Esophagus muscularis mucosa (tissue), 4 donors: ENCODE measurements at regions not wholly inside any gene's neighbourhood (a gene's known extent, or its start where the extent isn't known, plus 50 kb on each side); places are given as distances from the start of the nearest gene placed in this dataset.

Experiments used
- DNase-seq: peaks from one replicate; pipeline ENCODE4 v3.0.0-alpha.2; 2017; ENCODE audit errors: extremely low spot score
- H3K27ac ChIP-seq, 4 donors: fragments of 200-600 bp; sonication (generic); replicated peaks in 1 of 4; 1 replicate in 3 of 4; 2 replicates in 1 of 4; pipeline ENCODE4 v1.5.1; 2016 to 2019; ENCODE audit warnings: mild to moderate bottlenecking in 1 of 4
- H3K27me3 ChIP-seq, 4 donors: fragments of 200-600 bp; sonication (generic); one replicate each; pipeline versions ENCODE4 v1.5.1 to v1.6.0; 2016 to 2019
- H3K36me3 ChIP-seq, 4 donors: fragments of 200-600 bp; sonication (generic); one replicate each; pipeline ENCODE4 v1.5.1; 2016 to 2019
- H3K4me1 ChIP-seq, 4 donors: fragments of 200-600 bp; sonication (generic); one replicate each; pipeline ENCODE4 v1.5.1; 2016 to 2019
- H3K4me3 ChIP-seq, 4 donors: fragments of 200-600 bp; sonication (generic); 1 replicate in 2 of 4; 2 replicates in 2 of 4; pipeline ENCODE4 v1.5.1; 2016 to 2019; ENCODE audit warnings: mild to moderate bottlenecking in 4 of 4, moderate library complexity in 1 of 4
- H3K9me3 ChIP-seq, 4 donors: fragments of 200-600 bp; sonication (generic); 1 replicate in 3 of 4; 2 replicates in 1 of 4; pipeline ENCODE4 v1.5.1; 2016 to 2019
- EP300 ChIP-seq: sonication (generic); formaldehyde crosslinking; IDR thresholded peaks from one replicate; pipeline ENCODE4 v1.6.1; 2017; ENCODE audit warnings: antibody characterized with exemption
- POLR2A ChIP-seq: fragments of 450-650 bp; IDR thresholded peaks from one replicate; pipeline ENCODE4 v1.6.1; 2017; ENCODE audit warnings: antibody characterized with exemption, moderate library complexity, mild to moderate bottlenecking, low read depth
- POLR2AphosphoS5 ChIP-seq, 2 donors: sonication (generic); formaldehyde crosslinking; IDR thresholded peaks; one replicate each; pipeline ENCODE4 v1.6.1; 2017; ENCODE audit warnings: antibody characterized with exemption in 2 of 2
- WGBS: methylation state at CpG from one replicate; pipeline ENCODE4 v1.1.5; 2018; 5-methylcytosine and 5-hydroxymethylcytosine counted together
- intact Hi-C: fragments of 100-400 bp; cut with DNase I; formaldehyde crosslinking; loops from one replicate; pipeline ENCODE4 v1.15.1; 2023
- TF ChIP-seq, protein P1 (sequence below), 3 experiments: fragments of 200-600 bp in 2 of 3; fragments of 450-650 bp in 1 of 3; sonication (generic) in 2 of 3; IDR thresholded peaks; one replicate each; pipeline ENCODE4 v1.5.1; 2017 to 2019; ENCODE audit warnings: antibody characterized with exemption in 3 of 3, mild to moderate bottlenecking in 2 of 3, moderate library complexity in 1 of 3

DNA sequence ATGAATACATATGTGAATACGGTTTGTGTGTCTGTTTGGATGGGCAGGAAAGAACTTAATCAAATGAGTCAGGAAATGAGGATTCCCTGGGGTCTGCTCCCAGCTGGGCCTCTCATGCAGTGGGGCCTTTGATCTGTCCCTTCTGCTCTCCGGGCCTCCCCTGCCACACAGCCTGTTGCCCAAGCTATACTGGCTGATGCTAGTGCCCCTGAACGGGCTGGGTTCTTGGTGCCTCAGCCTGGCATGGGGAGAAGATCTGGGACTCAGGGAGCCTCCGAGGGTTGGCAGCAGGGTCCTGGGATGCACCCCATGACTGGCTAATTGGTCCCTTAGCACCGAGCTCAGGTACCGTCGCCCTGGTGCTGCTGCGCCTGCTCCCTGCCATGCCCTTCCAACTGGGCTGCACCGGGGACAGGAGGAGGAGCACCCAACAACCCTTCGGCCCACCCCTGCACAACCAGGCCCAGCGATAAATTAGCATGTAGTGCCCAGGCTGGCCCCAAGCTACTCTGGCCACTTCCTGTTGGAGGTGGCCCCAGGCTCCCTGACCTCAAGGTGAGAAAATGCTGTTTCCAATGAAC lies 59.9 kb upstream of the DUSP5 start:
- no peaks in the 10 kb centered on the region for H3K9me3 ChIP-seq
- TF ChIP-seq POLR2A (no peak), POLR2AphosphoS5 (IDR thresholded peaks at IDR 0.05) (no peak), EP300 (no peak)
- TF ChIP-seq, protein P1, sequence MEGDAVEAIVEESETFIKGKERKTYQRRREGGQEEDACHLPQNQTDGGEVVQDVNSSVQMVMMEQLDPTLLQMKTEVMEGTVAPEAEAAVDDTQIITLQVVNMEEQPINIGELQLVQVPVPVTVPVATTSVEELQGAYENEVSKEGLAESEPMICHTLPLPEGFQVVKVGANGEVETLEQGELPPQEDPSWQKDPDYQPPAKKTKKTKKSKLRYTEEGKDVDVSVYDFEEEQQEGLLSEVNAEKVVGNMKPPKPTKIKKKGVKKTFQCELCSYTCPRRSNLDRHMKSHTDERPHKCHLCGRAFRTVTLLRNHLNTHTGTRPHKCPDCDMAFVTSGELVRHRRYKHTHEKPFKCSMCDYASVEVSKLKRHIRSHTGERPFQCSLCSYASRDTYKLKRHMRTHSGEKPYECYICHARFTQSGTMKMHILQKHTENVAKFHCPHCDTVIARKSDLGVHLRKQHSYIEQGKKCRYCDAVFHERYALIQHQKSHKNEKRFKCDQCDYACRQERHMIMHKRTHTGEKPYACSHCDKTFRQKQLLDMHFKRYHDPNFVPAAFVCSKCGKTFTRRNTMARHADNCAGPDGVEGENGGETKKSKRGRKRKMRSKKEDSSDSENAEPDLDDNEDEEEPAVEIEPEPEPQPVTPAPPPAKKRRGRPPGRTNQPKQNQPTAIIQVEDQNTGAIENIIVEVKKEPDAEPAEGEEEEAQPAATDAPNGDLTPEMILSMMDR (IDR thresholded peaks at IDR 0.05) = no peak
- H3K36me3 ChIP-seq = no peaks in the 10 kb centered on the region
- no peaks in the 10 kb centered on the region for H3K27me3 ChIP-seq
- DNase-seq = no peak
- H3K4me3 ChIP-seq = no peak overlapping the region
- H3K4me1 ChIP-seq = no peaks in the 10 kb centered on the region
- no peak overlapping the region for H3K27ac ChIP-seq
- 74% methylated on average over 3 of the region's 11 CpGs for WGBS
- intact Hi-C loops = no loop called here

DNA sequence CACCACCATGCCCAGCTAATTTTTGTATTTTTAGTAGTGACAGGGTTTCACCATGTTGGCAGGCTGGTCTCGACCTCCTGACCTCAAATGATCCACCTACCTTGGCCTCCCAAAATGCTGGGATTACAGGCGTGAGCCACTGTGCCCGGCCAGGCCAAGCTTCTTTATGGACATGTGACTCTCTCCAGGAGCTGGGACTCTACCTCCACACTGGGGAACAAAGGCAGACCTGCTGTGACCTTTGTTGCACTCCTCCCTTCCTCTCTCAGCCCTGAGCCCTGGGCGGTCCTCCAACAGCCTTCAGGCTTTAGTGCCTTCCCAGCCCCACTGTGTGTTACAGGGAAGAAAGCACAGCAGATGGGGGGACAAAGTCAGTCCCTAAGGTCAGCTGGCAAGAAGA lies 55.0 kb upstream of the DUSP5 start:
- WGBS = 98% methylated on average over 4 of the region's 4 CpGs
- H3K27me3 ChIP-seq = no peaks in the 10 kb centered on the region
- no peaks in the 10 kb centered on the region for H3K36me3 ChIP-seq
- H3K4me3 ChIP-seq = no peak overlapping the region
- no peak for DNase-seq
- no peak for TF ChIP-seq EP300
- no peak for TF ChIP-seq POLR2A
- TF ChIP-seq, protein P1 (IDR thresholded peaks at IDR 0.05) = no peak
- no peak for TF ChIP-seq POLR2AphosphoS5 (IDR thresholded peaks at IDR 0.05)
- H3K9me3 ChIP-seq = no peaks in the 10 kb centered on the region
- no peak overlapping the region for H3K27ac ChIP-seq
- H3K4me1 ChIP-seq = peaks cover 0 to 3% (median 1%) of the 10 kb centered on the region in 4 donors
- intact Hi-C loops = no loop called here

DNA sequence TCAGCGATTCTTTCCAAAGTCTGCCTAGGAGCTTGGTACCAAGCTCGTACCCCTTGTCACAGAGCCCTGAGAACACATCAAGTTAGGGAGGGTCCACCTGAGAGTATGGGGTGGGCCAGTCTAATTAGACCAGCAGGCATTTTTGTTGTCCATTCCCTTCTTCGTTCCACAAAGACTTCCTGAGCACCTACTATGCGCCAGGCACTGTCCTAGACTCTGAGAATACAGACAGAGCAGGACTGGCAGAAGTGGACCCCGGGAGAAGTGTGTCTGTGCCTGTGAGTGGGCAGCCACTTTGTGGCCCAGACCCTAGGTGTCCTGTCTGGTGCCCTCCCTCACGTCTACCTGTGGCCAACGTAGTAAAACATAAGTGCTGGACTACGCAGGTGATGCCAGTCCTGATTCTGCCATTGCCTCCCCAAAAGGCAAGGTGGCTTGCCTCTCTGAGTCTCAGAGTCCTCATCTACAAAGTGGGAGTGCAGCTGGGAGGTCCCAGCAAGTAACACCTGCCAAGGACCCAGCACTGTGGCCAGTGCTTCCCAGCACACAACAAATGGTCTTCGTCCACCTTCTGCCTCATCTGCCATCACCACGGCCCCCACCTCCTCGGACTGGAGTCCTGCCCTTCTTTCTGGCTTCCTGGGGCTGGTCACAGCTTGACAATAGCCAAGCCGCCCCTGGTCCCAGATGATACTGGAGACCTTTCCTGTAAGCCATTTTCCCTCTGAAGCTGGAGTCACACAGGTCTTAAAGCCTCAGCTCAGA lies 54.3 kb upstream of the DUSP5 start:
- TF ChIP-seq, protein P1 (IDR thresholded peaks at IDR 0.05) = no peak
- TF ChIP-seq POLR2A (no peak), POLR2AphosphoS5 (IDR thresholded peaks at IDR 0.05) (no peak), EP300 (no peak)
- no peak overlapping the region for H3K27ac ChIP-seq
- no peak for DNase-seq

DNA sequence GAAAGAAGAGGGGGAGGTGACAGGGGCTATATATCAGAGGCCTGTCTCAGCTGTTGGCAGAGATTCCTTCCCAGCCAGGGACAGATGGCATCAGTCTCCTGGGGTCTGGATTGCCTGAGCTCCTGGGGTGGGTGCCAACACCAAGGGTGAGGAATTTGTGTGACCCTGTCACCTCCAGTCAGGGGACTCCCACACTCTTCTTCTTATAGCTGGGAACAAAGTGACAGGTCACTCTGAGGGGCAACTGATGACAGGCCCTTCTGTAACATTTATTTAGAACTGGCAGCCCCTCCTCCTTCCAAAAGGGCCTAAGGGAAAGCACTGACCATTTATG lies 53.7 kb upstream of the DUSP5 start:
- intact Hi-C loops = no loop called here
- H3K4me1 ChIP-seq = peaks cover 0 to 3% (median 1%) of the 10 kb centered on the region in 4 donors

More for the DNA sequence above, 54.3 kb upstream of the DUSP5 start:
- Histone ChIP-seq H3K36me3 (no peaks in the 10 kb centered on the region), H3K4me3 (no peak overlapping the region), H3K27me3 (no peaks in the 10 kb centered on the region), H3K9me3 (no peaks in the 10 kb centered on the region), H3K4me1 (peaks cover 0 to 3% (median 1%) of the 10 kb centered on the region in 4 donors)
- WGBS = 80% methylated on average over 7 of the region's 12 CpGs
- intact Hi-C loops = no loop called here

More for the DNA sequence above, 53.7 kb upstream of the DUSP5 start:
- no peak overlapping the region for H3K27ac ChIP-seq
- no peaks in the 10 kb centered on the region for H3K9me3 ChIP-seq
- no peaks in the 10 kb centered on the region for H3K27me3 ChIP-seq
- H3K4me3 ChIP-seq = no peak overlapping the region
- H3K36me3 ChIP-seq = no peaks in the 10 kb centered on the region
- DNase-seq = no peak
- TF ChIP-seq POLR2AphosphoS5 (IDR thresholded peaks at IDR 0.05) (no peak), EP300 (no peak), POLR2A (no peak)
- TF ChIP-seq, protein P1 (IDR thresholded peaks at IDR 0.05) = no peak
